Activated CD8-positive, alpha-beta memory T cell treated with anti-CD3 and anti-CD28 coated beads, Interleukin-2, amount 50 U/mL, for 24 hours (primary cell): ENCODE measurements at regions not wholly inside any gene's neighbourhood (a gene's known extent, or its start where the extent isn't known, plus 50 kb on each side); places are given as distances from the start of the nearest gene placed in this dataset.
"Not testable (repeated sequence)": the region's sequence is repeated elsewhere in the genome, so short reads cannot be mapped to it uniquely, and the experiment has no call there.

Experiments used
- DNase-seq: peaks from one replicate; pipeline ENCODE4 v3.0.0-alpha.2; 2020; ENCODE audit errors: extremely low read depth

DNA sequence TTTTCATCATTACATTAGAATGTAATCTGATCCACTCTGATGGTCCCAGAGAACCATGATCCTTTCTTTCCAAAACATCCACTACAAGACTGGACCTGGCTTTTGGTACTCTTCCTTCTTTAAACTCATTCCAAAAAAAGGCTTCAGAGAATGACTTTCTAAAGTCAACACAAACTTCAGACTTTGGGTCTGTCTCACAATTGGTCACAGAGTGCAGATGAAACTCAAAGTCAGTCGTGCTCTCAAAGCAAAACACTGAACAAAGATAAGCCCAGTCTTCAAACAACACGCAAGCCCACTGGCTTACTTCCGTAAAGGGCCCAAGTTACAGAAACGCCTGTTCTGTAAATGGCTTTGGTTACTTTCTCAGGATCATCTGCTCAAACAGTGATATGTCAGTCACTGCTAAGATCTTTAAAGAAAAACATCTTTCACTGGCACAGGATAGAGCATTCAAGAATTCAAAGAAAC, 250.9 kb upstream of the MKLN1 start:
- no peak for DNase-seq

- no peak for DNase-seq
These were observed 249.9 kb upstream of the MKLN1 start for GRCh38 chr7:131077735-131078134.

- no peak for DNase-seq
These were observed 246.9 kb upstream of the MKLN1 start for GRCh38 chr7:131080754-131081153.

DNA sequence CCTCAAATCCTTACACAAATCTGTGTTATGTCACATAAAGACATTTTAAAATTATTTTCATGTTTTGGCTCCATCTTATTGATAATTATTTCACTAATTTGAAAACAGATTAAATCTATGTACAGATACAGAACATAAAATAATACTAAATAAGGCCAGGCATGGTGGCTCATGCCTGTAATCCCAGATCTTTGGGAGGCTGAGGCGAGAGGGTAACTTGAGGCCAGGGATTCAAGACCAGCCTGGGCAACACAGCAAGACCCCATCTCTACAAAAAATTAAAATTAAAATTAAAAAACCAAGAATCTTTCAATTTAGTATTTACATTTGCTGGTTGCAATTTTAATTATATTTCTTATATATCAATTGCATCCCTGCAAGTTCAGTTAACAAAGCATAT, 246.4 kb upstream of the MKLN1 start:
- DNase-seq: no peak

DNA sequence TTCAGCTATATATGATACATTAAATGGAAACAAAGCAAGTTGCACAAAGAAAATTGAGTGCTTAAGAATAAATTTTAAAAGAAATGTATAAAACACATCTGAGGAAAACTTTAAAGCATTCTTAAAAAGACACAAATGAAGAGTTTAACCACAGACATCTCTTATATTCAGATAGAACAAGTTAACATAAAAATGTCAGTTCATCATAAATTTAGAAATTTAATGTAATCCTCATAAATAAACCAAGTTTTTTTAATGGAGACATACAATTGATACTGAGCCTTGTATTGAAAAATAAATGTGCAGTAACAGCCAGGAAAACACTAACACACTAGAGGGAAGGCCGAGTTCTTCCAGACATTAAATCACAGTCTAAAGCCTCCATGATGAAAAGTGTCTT, 243.9 kb upstream of the MKLN1 start:
- no peak for DNase-seq

GRCh38 chr7:131084336-131084735, 243.3 kb upstream of the MKLN1 start:
- DNase-seq: not testable (repeated sequence)

DNA sequence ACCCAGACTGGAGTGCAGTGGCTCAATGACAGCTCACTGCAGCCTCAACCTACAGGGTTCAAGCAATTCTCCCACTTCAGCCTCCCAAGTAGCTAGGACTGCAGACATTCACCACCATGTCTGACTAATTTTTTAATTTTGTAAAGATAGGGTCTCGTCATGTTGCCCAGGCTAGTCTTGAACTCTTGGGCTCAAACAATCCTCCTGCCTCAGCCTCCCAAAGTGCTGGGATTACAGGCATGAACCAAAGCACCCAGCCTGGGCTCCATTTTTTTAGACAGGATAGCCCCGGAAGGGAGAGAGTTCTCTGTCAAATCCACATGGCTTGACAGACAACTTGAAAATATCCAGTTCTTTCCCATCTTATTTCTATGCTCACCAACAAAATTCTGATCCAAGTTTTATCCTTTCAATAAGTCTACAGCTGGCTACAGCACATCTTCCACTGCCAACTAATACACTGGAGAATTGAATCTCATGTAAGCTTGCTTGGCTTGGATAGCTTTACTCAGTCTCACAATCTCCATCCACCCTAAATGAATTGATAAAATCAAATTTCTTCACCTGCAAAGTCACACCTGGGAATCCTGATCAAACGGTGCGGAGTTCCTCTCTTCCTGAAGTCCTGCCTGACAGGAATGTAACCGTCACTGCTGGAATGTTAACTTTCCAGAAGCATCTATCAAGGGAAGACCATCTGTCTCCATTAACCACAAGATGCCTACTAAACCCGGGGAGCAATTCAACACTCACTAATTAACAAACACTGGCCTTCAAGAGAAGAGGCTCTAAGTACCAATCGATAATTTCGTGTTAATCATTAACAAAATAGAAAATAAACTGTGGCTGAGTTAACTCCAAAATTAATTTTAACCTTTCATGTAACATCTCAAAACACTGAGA, 239.7 kb upstream of the MKLN1 start:
- DNase-seq: no peak

DNA sequence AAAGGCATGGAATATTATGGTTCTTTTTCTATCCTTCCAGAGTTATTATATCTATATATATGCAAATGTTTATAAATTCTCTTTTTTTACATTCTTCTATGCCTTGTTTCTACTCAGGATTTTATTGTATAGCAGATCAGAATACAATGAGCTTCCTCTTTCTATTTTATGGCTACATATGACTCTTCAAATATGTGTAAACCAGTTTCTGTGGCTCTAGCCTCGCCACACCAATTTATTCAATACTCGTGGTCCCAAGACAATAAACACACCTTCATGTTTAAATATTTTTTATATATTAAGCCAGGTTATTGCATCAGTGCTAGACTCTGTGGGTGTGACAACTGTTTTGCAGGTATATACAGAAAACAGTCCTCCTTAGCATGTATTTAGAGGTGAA, 237.5 kb upstream of the MKLN1 start:
- no peak for DNase-seq

- no peak for DNase-seq
These were observed 236.6 kb upstream of the MKLN1 start for GRCh38 chr7:131090886-131091692.

- no peak for DNase-seq
These were observed 233.0 kb upstream of the MKLN1 start for GRCh38 chr7:131094685-131095084.

- DNase-seq: no peak
These were observed 232.3 kb upstream of the MKLN1 start for GRCh38 chr7:131095346-131095745.

DNA sequence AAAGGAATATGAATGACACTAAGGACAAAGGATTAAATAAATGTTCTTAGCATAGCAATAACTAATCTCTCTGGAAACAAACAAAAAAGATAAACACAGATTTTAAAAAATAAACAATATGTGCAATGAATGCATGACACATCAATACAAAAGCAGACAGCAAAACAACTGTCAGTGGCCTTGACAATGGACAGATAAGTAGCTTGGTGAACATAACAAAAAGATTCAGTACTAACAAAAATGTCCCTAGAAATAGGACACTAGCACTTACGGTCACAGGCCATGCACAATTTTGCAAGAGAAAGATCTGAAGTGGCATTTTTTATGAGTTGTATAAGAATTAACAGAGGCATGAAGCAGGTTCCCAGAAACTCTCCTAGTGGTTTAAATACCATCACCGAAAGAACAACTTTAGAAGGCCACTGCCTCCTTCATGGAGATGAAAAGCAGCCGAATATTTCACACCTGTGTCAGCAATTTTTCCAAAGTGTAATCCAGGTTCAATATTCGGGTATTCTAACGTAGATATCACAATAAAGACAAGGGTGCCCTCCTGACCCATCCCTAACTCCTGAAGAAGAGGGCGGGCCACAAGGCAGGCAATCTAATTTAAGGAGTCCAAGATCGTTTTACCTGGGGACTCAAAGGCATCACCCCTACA, 231.3 kb upstream of the MKLN1 start:
- no peak for DNase-seq

GRCh38 chr7:131097662-131098376, 229.9 kb upstream of the MKLN1 start:
- no peak for DNase-seq

GRCh38 chr7:131098527-131098926, 229.1 kb upstream of the MKLN1 start:
- DNase-seq: no peak

GRCh38 chr7:131100357-131101054, 227.2 kb upstream of the MKLN1 start:
- DNase-seq: no peak

GRCh38 chr7:131103997-131104396, 223.7 kb upstream of the MKLN1 start:
- no peak for DNase-seq

DNA sequence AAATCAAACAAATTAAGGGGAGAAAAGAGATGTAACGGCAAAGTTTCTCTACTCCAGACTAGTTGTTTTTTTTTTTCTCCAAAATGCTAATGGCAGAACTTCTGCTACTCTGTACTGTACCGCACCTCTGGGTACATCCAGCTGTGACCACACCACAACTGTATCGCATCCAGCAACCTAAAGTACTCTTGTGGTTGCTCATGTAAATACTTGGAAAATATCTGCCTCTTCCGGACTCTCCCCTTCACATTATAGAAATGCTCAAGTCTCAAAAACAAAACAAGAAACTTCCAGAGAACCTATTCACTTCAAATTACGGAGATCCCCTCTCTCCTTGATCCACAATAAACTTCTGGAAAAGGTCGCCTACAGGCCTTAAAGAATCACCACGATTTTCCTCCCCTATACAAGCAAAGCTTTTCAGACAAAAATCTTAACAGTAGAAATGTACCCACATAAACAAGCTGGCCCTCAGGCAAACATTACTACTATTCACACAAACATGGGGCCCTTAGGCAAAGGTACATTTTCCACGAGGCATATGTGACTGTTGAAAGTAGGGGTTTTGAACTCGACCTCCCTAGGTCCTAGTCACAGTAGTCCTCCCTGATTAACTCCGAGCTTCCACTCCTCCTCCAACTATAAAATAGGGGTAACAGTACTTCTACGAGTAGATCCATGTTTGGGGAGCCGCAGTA, 222.9 kb upstream of the MKLN1 start:
- DNase-seq: no peak

DNA sequence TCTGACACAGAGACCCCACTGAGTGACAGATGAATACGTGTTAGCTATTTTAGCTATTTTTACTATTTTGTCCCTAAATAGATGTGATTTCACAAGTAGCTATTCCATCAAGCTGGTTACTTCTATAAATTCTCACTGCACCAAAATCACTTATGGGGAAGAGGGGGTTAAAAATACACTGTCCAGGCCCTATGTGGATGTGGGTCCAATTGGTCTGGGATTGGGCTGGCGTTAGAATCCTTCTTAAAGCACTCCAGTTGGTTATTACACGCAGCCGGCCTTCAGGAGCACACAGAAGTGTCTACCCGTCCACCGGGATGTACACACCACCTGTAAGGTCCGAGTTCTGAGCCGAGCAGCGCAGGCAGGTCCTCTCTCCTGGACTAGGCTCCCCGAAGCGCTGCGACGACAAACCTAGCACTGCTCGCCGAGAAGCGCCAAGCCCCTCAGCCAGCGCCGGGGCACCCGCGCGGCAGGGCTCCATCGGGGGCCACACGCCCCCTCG, 222.3 kb upstream of the MKLN1 start:
- DNase-seq: no peak

DNA sequence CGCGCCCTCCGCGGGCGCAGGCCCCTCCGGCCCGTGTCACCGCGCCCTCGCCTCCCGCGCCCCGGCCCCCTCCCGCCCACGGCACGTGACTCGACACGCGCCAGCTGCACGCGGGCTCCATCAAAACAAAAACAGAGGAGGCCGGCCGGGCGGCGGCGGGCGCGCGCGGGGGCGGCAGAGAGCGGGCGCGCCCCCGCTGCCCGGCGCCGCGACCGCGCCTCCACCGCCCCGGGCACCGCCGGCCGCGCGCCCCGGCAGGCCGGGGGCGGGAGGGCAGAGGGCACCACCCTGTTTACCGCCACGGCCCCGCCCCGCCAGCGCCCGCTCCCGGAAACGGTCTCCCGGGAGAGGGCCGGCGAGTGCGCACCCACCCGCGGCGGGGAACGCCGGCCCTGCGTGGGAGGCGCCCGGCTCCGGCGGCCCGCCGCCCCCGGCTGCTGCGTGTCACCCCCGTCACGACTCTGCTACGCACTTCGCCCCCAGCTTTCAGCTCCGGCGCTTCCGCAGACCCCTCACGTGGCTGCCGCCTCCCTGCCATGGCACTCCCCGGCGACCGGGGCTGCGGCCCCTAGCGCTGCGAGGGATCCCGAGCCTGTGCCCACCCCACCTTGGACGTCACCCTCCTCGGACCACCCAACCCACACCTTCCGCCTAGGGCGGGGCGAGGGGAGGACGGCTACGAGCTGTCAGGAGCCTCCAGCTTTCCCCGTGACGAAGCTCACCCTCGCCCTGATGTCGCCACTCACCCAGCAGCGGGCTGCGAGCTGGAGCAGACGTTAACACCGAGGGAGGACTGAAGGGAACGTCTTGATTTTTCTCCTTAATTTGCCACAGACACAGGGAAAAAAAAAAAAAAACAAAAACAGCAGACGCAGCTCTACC, 221.6 kb upstream of the MKLN1 start:
- DNase-seq: no peak
